ENCODE measurements at regions not wholly inside any gene's neighbourhood (a gene's known extent, or its start where the extent isn't known, plus 50 kb on each side); places are given as distances from the start of the nearest gene placed in this dataset.

DNA sequence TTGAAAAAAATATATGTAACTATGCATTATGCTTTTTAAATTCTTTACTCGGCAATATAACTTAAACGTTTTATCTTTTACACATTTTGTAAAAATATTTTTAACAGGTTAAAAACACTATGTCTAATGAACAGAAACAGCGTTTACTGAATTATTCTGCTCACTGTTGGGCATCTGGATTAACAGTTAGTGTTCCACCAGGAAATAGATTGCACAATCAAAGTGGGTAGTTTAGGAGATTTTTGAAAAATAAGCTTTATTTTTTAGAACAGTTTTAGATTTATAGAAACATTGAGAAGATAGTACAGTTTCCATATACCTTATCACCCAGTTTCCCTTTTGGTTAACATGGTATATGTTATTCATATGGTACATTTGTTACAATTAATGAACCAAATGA lies 63.1 kb upstream of the FREM3 start:
- no TSS peak for BruUV-seq (replicated peaks)
- RAD21 ChIA-PET (ENCODE audit: low non-redundant PET in 1 of 2, low total read pairs in 2 of 2, uncharacterized antibody in 2 of 2, unreplicated experiment in 2 of 2), result no interaction called here
- CTCF ChIA-PET, result no interaction called here
- Histone ChIP-seq H2AFZ (ENCODE audit: low read depth, low read length, poor library complexity, severe bottlenecking) (no peak overlapping the region), H3K27me3 (ENCODE audit: insufficient read depth, low read length) (no peaks in the 10 kb centered on the region), H3K9ac (ENCODE audit: low read length) (no peak overlapping the region), H3K27ac (ENCODE audit: low read depth, low read length) (no peak overlapping the region), H3K9me2 (ENCODE audit: insufficient read depth) (no peaks in the 10 kb centered on the region), H3K9me3 (ENCODE audit: control insufficient read depth in 1 of 2, insufficient read depth in 1 of 2, low read depth in 1 of 2, low read length in 2 of 2) (no peaks in the 10 kb centered on the region), H4K20me1 (ENCODE audit: insufficient read depth) (no peaks in the 10 kb centered on the region), H3K4me1 (ENCODE audit: control insufficient read depth in 1 of 2, insufficient read depth in 2 of 2, low read length in 2 of 2) (peaks cover 0 to 8% of the 10 kb centered on the region in 2 experiments; a peak in 3 of 4 replicates), H3K79me2 (ENCODE audit: insufficient read depth, low read length) (no peaks in the 10 kb centered on the region), H3K4me3 (replicated peaks in 1 of 2; ENCODE audit: low read depth in 1 of 2, low read length in 2 of 2) (no peak overlapping the region), H3K4me2 (ENCODE audit: low read length) (no peak overlapping the region), H3K36me3 (ENCODE audit: control insufficient read depth in 1 of 2, insufficient read depth in 2 of 2, low read length in 2 of 2) (no peaks in the 10 kb centered on the region)
- intact Hi-C loops (cut with micrococcal nuclease), result no loop called here
- DNase-seq (ENCODE audit: low read depth, low spot score), result no peak
- ATAC-seq, result no peak
- POLR2A ChIA-PET, result no interaction called here
- TF ChIP-seq SP1 (IDR thresholded peaks at IDR 0.05; ENCODE audit: low read depth) (no peak), ZNF274 (IDR thresholded peaks at IDR 0.05; ENCODE audit: low read depth, low read length) (no peak)

DNA sequence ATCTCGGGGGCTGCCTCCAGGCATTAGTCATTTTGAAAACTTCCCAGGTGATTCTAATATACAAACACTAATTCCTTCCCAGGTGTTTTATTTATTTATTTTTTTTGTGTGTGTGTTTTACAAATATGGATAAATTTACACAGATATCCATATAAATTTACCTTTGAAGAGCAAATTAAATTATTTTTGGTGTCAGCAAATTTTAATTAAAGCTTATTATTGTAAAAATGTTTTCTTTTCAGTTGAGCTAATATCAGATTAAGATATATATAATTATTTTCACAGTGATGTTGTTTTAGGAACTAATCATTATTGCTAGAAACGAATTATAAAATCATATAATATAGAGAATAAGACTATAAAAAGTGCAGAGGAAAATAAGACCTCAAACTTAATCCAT lies 62.0 kb upstream of the FREM3 start:
- CTCF ChIA-PET, result no interaction called here
- intact Hi-C loops (cut with micrococcal nuclease), result no loop called here
- no peak overlapping the region for H3K27ac ChIP-seq (ENCODE audit: low read depth, low read length)

More for the DNA sequence above, 62.0 kb upstream of the FREM3 start:
- ATAC-seq, result no peak
- Histone ChIP-seq H4K20me1 (ENCODE audit: insufficient read depth) (no peaks in the 10 kb centered on the region), H3K4me1 (ENCODE audit: control insufficient read depth in 1 of 2, insufficient read depth in 2 of 2, low read length in 2 of 2) (no peaks in the 10 kb centered on the region), H2AFZ (ENCODE audit: low read depth, low read length, poor library complexity, severe bottlenecking) (no peak overlapping the region), H3K9ac (ENCODE audit: low read length) (no peak overlapping the region), H3K4me3 (replicated peaks in 1 of 2; ENCODE audit: low read depth in 1 of 2, low read length in 2 of 2) (no peak overlapping the region), H3K4me2 (ENCODE audit: low read length) (no peak overlapping the region), H3K36me3 (ENCODE audit: control insufficient read depth in 1 of 2, insufficient read depth in 2 of 2, low read length in 2 of 2) (no peaks in the 10 kb centered on the region), H3K27me3 (ENCODE audit: insufficient read depth, low read length) (no peaks in the 10 kb centered on the region), H3K9me2 (ENCODE audit: insufficient read depth) (no peaks in the 10 kb centered on the region), H3K9me3 (ENCODE audit: control insufficient read depth in 1 of 2, insufficient read depth in 1 of 2, low read depth in 1 of 2, low read length in 2 of 2) (no peaks in the 10 kb centered on the region), H3K79me2 (ENCODE audit: insufficient read depth, low read length) (no peaks in the 10 kb centered on the region)
- no TSS peak for BruUV-seq (replicated peaks)
- no peak for TF ChIP-seq ELF1 (IDR thresholded peaks at IDR 0.05; ENCODE audit: borderline replicate concordance, low read depth)
- no peak for TF ChIP-seq CEBPB (IDR thresholded peaks at IDR 0.05; ENCODE audit: low read depth)
- no peak for TF ChIP-seq ATF3 (IDR thresholded peaks at IDR 0.05)
- no peak for TF ChIP-seq SP1 (IDR thresholded peaks at IDR 0.05; ENCODE audit: low read depth)
- TF ChIP-seq EZH2 (IDR thresholded peaks at IDR 0.05), result no peak
- TF ChIP-seq SIN3A (IDR thresholded peaks at IDR 0.05; ENCODE audit: low read depth), result no peak
- POLR2A ChIA-PET, result no interaction called here
- no peak for DNase-seq (ENCODE audit: low read depth, low spot score)
- RAD21 ChIA-PET (ENCODE audit: low non-redundant PET in 1 of 2, low total read pairs in 2 of 2, uncharacterized antibody in 2 of 2, unreplicated experiment in 2 of 2), result no interaction called here

Measured in HCT116 (cell line).